Activated CD8-positive, alpha-beta memory T cell treated with anti-CD3 and anti-CD28 coated beads, Interleukin-2, amount 50 U/mL, for 48 hours (primary cell): ENCODE measurements at regions not wholly inside any gene's neighbourhood (a gene's known extent, or its start where the extent isn't known, plus 50 kb on each side); places are given as distances from the start of the nearest gene placed in this dataset.

Experiments
- DNase-seq: peaks from one replicate; pipeline ENCODE4 v3.0.0-alpha.2; 2020

DNA sequence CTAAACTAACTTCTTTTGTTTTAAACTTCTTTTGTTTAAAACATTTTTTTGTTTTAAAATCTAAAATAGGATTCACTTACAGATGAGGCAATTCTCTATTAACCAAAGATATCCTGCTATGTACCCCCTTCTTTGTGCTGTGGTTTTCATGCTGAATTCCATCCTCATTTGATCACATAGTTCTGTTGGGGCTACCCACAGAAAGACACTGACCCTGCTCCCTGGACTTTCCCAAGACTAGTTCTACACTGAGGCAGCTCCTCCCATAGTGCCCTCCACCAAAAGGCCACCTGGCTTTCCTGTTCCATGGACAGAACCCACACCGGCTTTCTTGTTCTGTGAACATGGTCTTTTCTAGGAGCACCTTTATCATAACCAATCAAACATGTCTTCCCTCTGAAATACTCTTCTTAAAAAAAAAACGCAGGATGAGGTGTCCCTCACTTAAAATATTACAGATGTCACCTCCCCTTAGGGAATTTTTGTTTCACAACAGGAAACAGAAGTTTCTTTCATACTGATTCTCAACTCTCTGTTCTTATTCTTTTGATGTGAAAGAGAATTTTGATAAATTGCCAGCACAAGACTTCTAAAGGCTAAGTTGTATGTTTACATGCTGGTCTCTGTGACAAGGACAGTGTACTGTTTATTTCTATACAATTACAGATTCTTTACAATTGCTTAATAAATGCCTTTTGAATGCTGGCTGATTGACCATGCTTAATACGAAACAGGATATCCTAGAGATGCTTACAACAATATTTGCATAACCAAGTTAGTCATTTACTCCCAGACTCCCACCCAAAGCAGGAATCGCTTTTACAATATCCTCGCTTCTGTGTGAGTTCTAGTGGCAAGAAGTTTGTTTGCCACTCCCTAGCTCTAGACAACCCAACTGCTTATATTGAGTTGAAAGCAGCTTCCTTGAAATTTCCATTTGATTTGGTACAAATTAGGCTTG is 300.4 kb downstream of the DTWD2 start:
- no peak for DNase-seq

DNA sequence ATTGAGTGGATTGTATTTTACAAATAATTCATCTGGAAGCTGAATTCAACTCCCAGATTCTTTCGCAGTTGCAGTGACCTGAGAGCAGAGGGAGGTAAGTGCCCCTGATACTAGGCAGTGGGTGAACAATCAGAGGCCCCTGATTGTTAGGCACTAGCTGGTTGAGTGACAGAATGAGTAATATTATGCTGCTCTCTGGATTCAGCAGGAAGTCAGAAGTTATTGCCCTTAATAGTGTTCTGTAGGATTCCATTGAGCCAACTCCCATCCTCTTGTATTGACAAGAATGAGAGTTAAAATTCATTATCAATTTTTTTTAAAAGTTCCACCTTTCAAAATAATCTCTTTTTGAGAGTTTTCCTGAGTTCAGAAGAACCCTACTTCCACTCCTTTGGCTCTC is 301.2 kb downstream of the DTWD2 start:
- DNase-seq, result no peak

DNA sequence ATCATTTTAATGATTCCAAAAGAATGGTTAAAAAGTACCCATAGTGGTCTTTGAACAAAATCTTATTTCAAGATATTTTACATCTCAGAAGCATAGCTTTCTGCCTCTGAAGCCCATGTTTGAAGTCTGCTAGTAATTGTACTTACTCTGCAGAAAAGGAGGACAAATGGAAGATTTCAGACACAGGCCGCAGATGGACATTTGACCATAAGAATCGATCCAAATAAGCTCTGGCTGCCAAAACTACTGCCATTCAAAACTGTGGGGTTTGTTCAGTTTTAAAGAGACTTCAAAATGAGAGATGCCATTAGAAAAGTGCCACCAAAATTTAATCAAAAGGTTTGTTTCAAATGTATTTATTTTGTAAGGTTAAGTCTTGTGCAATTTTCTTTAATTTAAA is 306.7 kb downstream of the DTWD2 start:
- DNase-seq, result no peak

DNA sequence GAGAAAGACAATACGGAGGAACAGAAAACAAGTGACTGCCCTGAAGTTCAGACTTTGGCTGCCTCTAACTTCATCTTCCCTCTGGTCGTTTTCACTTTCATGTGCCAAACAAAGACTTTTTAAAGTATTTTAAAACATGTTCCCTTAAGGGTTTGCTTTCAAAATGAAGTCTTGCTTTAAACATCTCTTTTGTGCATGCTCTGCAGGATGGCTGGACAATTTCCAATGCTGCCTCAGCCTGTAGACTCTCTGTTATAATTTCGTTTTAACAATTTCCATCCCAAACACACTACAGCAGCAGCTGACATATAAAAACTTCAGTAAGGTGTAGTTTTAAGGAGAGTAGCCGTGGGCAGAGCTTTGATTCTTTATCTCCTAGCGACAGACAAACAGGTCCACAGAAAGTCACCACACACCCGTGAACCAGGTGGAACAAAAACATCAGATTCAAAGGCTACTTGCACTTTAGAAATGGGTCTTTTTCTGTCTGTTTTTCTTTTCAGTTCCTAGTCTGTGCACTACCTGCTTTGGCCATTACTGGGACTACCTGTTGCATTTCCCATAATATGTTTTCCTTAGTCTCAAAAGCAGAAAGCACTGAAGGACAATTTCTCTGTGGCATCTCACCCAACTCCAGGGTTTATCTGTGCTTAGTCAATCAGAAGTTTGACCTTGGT is 308.9 kb downstream of the DTWD2 start:
- DNase-seq, result no peak

DNA sequence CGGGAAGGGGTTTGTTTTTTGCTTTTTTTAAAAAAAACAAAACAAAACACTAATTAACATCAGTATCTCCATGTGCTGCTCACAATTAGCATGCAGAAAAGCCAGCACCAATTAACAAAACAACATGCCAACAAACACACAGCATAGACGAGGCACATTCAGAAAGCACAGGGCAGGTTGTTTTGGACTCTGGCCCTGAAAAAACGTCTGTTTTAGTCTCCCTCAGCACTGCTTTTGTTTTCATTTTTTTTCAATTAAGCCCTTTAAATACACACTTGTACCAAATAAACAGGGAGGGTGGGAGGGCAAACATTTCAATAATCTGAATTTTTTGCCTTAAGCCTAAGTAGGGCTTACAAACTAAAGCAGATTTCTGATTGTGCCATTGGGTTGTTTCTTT is 309.6 kb downstream of the DTWD2 start:
- no peak for DNase-seq

DNA sequence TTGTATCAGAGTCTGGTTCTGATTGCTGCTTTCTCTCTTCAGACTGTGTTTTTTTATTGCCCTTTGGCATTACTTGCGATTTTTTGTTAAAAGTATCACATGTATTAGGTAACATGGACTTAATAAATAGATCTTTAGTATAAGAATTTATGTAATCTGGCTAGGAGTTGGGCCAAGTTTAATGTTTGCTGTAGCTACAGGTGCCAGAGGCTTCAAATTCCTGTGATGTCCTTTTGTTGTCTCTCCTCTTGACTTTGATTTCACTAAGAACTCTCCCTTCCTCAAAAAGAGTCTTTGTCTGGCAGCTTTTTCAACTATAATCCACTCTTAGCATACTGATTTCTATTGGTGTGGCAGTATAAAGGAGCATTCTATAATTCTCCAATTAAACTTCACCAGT is 313.1 kb downstream of the DTWD2 start:
- no peak for DNase-seq

DNA sequence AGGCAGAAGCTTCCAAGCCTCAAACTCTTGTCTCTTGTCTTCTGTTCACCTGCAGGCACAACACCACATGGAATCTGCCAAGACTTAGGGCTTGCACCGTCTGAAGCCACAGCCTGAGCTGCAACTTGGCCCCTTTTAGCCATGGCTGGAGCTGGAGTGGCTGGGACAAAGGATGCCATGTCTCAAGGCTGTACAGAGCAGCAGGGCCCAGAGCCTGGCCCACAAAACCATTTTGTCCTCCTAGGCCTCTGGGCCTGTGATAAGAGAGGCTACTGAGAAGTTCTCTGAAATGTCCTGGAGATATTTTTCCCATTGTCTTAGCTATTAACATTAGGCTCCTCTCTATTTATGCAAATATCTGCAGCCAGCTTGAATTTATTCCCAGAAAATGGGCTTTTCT is 330.8 kb downstream of the DTWD2 start:
- DNase-seq, result no peak

DNA sequence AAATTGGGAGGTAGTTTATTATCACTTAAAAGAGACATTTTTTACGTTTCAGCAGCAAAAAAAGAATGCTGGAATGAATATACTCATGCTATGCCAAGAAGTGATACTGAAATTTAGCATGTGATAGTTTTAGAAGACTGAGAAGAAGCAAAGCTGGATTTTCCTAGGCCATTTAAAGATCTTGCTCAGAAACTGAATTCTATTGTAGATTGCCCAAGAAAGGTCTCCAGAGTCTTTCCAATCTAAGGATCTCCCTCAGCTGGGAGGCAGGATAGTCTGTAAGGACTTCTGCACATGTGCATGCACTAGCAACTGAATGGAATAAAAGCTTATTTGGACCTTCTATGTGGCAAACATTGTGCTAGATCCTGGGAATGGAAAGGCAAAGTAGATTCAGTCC is 334.5 kb downstream of the DTWD2 start:
- DNase-seq, result no peak

DNA sequence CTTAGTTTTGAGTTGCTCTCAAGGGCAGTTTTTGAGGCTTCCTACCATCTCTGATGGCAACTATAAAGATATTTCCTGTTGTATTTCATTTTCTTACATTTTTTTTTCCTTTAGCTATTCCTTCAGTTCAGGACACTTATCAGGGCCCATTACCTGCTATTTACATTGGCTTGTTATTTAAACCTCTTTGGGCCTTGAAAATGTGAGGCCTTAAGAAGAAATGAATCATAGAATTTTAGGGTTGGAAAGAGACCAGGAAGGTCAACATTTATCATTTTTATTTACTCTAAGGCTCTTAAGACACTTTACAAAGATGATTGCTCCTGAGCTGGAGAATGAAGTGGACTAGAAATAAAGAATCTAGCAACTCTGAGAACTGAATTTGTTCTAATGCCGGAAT is 335.2 kb downstream of the DTWD2 start:
- no peak for DNase-seq

DNA sequence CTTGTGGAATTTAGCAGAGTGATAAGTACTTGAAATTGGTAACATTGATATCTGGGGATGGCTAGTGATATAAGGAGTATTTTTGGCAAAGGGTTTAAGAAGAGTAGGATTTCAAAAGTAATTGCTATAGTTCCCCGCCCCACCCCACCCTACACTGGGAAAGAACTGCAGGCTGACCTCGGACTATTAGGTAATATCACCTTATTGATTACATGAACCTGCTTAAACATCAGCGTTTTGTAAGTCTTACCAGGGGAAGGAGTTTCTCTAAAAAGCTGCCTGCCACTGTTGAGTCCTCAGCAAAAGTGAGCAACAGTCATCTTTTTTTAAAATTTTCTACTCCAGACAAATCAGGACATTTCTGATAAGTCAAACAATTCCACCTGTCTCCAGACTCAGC is 337.3 kb downstream of the DTWD2 start:
- no peak for DNase-seq

DNA sequence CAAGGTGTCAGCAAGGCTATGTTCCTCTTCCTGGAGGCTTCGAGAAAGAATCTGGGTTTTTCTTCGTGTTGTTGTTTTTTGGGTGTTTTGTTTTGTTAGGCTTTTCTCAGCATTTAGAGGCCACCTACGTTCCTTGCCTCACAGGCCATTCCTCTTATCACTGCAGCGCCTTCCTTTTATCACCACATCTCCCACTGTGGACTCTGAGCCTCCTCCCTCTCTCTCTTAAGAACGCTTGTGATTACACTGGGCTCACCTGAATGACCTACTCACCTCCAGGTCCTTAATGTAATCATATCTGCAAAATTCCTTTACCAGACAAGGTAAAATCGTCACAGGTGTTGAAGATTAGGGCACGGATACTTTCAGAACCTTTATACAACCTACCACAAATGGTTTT is 340.8 kb downstream of the DTWD2 start:
- DNase-seq, result no peak

DNA sequence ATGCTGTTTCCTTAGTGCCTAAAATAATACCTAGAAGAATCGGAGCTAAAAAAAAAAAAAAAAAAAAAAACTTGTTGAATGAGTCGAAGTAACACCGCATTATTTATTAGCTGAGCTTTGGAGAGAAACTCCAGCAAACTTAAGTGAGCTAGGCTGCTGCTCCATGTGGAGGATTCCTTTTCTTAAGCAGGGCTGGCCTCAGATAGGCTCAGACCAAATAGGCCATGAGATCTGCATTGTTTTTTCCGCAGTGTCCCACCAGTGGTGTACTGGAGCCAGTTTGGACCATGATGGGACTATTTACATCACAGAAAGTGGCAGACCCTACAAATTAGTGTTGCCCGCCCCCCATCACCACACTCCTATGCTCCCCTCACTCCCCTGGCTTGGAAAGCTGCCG is 341.4 kb downstream of the DTWD2 start:
- DNase-seq, result no peak

DNA sequence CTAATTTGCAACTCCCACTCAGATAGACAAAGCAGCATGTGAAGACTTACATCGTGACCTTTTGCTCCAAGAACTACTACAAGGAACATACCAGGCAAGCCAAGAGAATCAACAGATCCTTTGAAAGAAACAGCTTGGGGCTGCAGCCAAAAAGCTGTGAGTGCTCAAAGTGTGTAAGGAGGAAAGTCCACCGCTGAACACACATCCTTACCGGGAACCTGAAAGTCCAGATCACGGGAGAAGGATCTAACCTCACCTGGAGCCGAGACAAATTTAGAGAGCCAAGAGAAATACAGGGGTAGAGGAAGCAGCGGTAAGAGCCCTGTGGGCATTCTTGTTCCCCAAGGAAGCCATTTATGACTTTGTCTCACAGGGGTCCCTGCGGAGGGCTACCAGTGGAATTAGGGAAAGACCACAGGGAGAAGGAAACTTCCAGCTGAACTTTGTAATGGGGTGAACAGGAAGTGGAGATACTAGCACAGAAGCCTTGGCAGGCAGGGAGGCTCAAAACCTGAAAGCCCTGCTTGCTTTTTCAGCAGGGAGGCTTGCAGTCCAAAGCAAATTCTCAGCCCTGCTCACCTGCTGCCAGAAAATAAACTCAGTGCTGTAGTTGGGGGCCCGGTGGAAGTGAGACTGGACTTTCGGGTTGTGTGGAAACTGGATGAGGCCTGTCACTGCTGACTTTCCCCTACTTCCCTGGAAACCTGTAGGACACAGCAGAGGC is 350.2 kb downstream of the DTWD2 start:
- DNase-seq, result no peak

DNA sequence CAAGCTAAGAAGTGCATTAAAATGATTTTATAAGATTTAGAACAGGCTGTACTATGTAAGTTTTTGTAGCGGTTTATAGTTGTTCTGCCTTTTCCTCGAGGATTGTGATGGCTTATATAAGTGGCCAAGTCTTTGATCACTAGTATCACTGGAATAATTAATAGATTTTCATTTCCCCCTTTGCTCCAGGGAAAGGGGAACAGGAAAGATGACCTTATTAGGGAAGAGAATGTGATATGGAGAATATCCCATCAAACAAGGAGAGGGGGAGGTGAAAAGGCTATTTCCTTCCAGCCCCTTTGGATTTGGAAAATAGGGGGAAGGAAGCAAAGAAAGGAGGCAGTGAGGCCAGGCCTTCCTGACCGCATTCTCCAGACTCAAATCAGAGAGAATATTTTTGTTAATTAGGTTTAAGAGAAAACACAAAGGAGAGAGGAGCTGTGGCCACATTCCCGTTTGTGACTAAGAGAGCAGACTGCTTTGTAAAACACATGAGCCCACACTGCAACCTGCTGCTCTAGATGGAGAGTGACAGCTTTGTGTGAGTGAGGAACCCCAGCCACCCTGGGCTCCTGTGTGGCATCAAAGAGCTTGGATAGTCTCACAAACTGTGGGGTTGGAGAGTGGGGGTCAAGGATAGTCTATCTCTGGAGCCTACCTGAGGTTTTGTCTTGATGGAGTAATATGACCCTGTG is 359.5 kb downstream of the DTWD2 start:
- no peak for DNase-seq

DNA sequence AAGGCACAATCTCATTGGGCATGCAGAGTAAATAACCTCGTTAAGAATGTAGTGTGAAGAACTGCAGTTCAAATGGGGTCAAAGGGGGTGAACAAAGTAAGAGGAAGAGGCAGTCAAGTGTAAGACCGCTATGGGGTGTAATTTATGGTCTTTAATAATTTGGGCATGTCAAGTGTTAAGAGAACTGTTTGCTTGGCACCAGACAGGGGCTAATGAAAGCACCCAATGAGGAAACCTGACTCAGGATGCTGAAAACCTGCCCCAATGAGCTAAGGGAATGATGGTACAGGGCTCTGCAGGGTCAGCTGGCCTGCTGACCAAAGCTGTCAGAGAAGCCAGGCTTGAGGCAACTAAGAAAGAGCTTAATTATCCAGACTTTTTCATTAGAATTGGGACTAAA is 368.1 kb downstream of the DTWD2 start:
- no peak for DNase-seq

DNA sequence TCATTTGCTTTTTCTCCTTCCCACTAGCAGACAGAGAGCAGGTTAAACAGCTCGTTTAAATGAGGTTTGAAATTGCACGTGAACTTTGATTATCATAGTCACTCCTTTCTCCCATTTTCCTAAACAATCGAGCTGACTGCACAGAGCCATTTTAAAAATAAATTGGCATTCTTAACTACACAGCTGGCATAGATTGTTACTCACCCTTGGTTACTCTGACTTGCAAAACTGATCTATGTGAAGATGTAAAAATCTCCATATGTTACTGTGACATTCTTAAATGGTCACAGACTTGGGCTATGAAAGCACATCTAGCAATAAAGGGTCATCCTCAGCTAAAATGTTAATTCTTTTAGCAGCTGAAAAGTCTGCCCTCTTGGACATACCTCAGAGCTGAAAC is 368.5 kb downstream of the DTWD2 start:
- no peak for DNase-seq

DNA sequence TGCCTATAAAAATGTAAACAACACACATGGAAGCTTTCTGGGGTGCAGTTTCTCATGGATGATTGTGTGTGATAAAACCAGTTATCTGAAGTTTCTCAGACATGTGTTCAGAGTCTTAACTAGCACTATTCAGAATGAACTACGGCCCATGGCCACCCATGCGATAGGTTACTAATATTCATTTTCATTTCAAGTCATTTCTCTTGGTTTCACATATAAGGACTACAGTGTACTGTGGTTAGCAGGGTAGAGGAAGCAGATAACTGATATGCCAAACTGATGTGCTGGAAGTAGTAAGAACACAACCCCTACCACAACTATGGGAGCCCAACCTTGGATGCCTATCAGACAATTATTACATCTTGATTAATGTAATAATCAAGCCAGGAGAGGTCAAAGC is 372.1 kb downstream of the DTWD2 start:
- DNase-seq, result no peak

DNA sequence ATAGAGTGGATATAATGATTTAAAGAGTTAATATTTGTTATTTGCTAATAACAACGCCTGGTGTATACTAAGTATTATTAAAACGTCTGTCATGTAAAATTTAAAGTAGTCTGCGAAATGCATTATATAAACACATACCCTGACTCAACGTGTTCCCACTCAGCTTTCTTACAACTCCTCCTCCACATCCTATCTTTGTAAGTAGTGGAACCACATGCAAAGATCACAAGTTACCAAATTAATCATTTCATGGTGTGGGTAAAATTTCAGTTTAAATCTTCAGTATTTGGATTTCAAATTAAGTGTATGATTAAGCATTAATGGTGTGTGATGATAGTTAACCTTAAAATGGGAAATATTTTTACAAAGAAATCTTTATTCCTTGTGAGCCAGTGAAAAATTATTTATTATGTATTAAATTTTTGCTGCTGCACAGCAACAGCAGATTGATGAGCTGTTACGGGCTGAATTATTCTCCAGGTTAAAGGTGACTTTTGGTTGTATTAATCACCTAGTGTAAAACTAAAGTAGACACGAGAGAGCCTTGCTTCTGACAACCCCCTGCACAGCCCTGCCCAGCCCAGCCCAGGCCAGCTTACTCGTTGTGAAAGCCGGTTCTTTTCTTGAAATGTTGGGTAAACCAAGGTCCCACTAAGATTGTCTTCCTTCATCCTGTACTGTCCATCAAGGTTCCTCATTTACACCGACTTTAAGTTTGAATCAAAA is 373.5 kb downstream of the DTWD2 start:
- DNase-seq, result no peak

DNA sequence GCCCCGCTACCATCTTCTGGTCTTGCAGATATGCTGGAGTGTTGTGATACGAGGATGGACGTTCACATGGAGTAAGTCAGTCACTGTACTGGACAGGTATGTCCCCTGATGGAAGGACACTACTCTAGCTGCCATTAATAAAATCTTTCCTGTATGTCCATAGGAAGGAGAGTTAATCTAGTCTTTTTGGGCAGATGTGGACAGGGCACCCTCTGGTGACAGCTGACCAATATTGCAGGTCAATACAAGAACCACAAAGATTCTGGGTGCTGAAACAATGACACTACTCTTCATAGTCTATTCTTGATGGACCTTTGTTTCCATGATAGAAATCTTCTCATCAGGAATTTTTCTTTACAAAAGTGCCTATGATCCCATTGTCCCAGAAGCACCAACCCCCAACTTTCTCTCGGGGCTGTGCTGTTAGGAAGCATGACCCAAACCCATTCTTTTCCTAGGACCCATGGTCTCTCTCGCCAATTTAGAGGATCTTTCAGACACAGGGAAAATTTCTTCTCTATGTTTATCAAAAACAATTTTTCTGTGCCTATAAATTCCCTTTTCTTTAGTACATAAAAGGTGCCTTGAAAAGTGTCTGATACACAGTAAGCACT is 376.9 kb downstream of the DTWD2 start:
- DNase-seq, result no peak

DNA sequence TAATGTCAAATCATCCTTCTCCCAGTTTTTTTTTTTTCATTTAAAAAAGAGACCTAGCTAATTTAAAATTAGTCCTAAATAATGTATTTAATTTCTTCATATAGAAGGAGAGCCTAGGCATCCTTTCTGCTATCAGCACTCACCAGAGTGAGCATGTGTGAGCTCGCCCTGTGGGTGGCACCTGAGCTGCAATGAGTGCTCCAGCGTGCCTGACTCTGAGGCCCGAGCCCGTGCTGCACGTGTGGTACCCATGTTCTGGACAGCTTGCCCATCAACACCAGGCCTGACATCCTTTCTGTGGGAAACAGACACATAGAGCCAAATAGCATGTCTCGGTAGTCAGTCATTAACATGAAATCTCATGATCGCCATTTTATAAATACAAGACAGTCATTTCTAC is 381.4 kb downstream of the DTWD2 start:
- DNase-seq, result no peak

DNA sequence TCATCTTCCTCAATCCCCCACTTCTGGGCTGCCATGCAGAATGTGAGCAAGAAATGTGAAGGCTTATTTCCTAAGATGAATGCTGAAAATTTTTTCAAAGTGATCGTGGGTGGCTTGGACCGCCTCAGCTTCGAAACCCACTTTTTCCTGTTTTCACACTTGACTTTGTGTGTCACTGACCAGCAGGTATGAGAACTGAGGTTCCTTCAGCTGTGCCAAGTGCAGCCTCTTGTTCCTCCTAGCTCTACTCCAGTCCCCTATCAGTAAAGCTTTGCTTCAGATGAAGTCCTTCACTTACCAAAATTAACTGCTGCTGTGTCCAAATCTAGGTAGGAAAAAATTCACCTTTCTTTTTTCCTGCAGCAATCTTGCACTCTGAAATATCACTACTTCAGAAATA is 382.6 kb downstream of the DTWD2 start:
- DNase-seq, result no peak

DNA sequence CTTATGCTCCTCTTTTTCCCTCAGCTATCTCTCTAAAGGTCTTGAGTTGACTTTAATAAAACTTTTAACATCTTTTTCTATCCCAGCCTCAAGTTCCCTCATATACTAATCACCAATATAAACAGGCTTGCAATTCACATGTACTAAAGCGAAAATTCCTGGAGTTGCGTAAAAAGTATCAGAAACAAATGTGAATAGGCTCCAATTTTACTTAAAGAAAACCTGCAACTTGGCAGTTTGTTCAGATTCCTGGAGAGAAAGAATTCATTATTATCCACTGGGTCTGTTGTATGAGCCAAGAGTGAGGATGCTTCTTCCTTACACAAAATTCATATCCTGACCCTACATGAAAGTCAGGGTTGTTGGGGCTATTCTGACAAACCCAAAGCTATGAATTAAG is 384.2 kb downstream of the DTWD2 start:
- no peak for DNase-seq
